GM18517 (cell line): ENCODE measurements at regions not wholly inside any gene's neighbourhood (a gene's known extent, or its start where the extent isn't known, plus 50 kb on each side); places are given as distances from the start of the nearest gene placed in this dataset.
"Not testable (repeated sequence)": the region's sequence is repeated elsewhere in the genome, so short reads cannot be mapped to it uniquely, and the experiment has no call there.

ENCODE experiments used
- ATAC-seq: cut with Tn5 transposase; IDR thresholded peaks from one replicate; pipeline ENCODE4 v1.9.1; 2021; ENCODE audit warnings: mild to moderate bottlenecking, moderate library complexity; ENCODE audit not compliant: unreplicated experiment

- not testable (repeated sequence) for ATAC-seq
Measured at GRCh38 chr5:112026879-112027278, 269.9 kb upstream of the NREP start.

GRCh38 chr5:112025757-112026156 is 268.8 kb upstream of the NREP start:
- ATAC-seq = peak; percentile 89

- no peak for ATAC-seq
Measured at GRCh38 chr5:112024769-112025168, 267.8 kb upstream of the NREP start.

- ATAC-seq = no peak
Measured at GRCh38 chr5:112024221-112024620, 267.2 kb upstream of the NREP start.

- no peak for ATAC-seq
Measured at GRCh38 chr5:112023766-112024165, 266.8 kb upstream of the NREP start.

- ATAC-seq = no peak
Measured at GRCh38 chr5:112018846-112019245, 261.9 kb upstream of the NREP start.

- no peak for ATAC-seq
Measured at GRCh38 chr5:112016980-112017379, 260.0 kb upstream of the NREP start.

GRCh38 chr5:112014783-112015395 is 257.9 kb upstream of the NREP start:
- no peak for ATAC-seq

- ATAC-seq = no peak
Measured at GRCh38 chr5:112013660-112014059, 256.7 kb upstream of the NREP start.

GRCh38 chr5:112012104-112012503 is 255.1 kb upstream of the NREP start:
- ATAC-seq = no peak

- ATAC-seq = no peak
Measured at GRCh38 chr5:112010475-112010874, 253.5 kb upstream of the NREP start.

GRCh38 chr5:112006721-112007120 is 249.7 kb upstream of the NREP start:
- no peak for ATAC-seq

GRCh38 chr5:112005623-112005930 is 248.6 kb upstream of the NREP start:
- no peak for ATAC-seq

- ATAC-seq = peak; percentile 86
Measured at GRCh38 chr5:112004867-112005622, 248.1 kb upstream of the NREP start.

- no peak for ATAC-seq
Measured at GRCh38 chr5:112002376-112002775, 245.4 kb upstream of the NREP start.

- ATAC-seq = no peak
Measured at GRCh38 chr5:111999286-111999685, 242.3 kb upstream of the NREP start.

- no peak for ATAC-seq
Measured at GRCh38 chr5:111998871-111999270, 241.9 kb upstream of the NREP start.

- ATAC-seq = no peak
Measured at GRCh38 chr5:111997711-111998110, 240.7 kb upstream of the NREP start.

GRCh38 chr5:111997308-111997707 is 240.3 kb upstream of the NREP start:
- ATAC-seq = no peak

- ATAC-seq = no peak
Measured at GRCh38 chr5:111996574-111996973, 239.6 kb upstream of the NREP start.

- no peak for ATAC-seq
Measured at GRCh38 chr5:111995701-111996100, 238.7 kb upstream of the NREP start.

- no peak for ATAC-seq
Measured at GRCh38 chr5:111993242-111993641, 236.2 kb upstream of the NREP start.

GRCh38 chr5:111984044-111984443 is 227.1 kb upstream of the NREP start:
- no peak for ATAC-seq
